HG02943 (cell line): ENCODE measurements at regions not wholly inside any gene's neighbourhood (a gene's known extent, or its start where the extent isn't known, plus 50 kb on each side); places are given as distances from the start of the nearest gene placed in this dataset.
"Not testable (repeated sequence)": the region's sequence is repeated elsewhere in the genome, so short reads cannot be mapped to it uniquely, and the experiment has no call there.

Experiments used
- ATAC-seq: cut with Tn5 transposase; IDR thresholded peaks from one replicate; pipeline ENCODE4 v1.9.1; 2021; ENCODE audit warnings: mild to moderate bottlenecking, low read depth, moderate library complexity; ENCODE audit not compliant: unreplicated experiment

- ATAC-seq = no peak
Observed at GRCh38 chr2:194363295-194363694, 1293.7 kb upstream of the SLC39A10 start.

GRCh38 chr2:194352505-194352904 is 1304.5 kb upstream of the SLC39A10 start:
- ATAC-seq = no peak

DNA sequence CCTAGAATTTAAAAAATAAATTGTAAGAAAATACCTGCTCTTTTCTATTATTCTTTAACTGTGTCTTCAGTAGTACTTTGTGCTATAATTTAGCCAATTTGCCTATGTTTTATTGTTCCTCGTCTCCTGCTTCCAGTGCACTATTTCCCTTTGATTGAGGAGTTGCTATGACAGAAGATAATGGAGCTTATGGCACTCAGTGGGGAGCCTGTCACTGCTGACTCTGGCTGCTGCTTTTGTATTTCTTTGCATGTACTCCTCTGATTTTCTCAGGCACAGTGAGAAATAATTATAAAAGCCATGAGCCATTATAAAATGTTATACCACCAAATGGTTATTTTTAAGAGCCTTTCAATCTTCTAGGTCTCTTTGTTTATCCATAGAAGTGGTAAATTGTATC is 1310.8 kb upstream of the SLC39A10 start:
- ATAC-seq = no peak

GRCh38 chr2:194345347-194345746 is 1311.7 kb upstream of the SLC39A10 start:
- no peak for ATAC-seq

- ATAC-seq = no peak
Observed at GRCh38 chr2:194343167-194343566, 1313.9 kb upstream of the SLC39A10 start.

DNA sequence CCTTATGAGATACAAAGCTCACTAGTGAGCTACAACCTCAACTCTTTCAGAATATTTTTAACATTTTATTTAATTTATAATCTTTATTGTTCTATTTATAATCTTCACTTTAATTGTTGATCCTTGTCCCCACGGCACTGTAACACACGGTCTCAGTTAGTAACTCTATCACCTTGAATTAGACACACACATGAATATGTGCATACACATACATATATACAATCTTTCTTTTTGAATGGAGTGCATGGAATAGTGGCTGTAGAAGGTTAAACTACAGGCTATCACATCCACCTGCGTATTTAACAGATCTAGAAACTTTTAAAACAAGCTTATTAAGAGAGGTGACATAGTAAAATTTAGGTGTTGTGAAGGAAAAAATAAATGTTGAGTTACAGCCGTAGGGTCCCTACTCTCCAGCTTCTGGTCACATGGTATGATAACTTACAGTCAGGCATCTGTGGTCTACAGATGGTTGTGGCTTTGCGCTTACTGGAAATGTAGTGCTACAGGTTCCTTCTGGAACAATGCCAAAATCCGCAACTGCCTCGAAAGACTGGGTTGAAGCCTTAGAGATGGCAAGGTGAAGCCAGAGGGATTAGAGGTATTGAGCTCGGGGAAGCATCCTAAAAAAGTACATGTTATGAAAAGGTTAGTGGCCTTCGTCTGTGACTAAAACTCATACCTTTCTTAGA is 1324.1 kb upstream of the SLC39A10 start:
- no peak for ATAC-seq

- ATAC-seq = no peak
Observed at GRCh38 chr2:194328456-194328855, 1328.6 kb upstream of the SLC39A10 start.

DNA sequence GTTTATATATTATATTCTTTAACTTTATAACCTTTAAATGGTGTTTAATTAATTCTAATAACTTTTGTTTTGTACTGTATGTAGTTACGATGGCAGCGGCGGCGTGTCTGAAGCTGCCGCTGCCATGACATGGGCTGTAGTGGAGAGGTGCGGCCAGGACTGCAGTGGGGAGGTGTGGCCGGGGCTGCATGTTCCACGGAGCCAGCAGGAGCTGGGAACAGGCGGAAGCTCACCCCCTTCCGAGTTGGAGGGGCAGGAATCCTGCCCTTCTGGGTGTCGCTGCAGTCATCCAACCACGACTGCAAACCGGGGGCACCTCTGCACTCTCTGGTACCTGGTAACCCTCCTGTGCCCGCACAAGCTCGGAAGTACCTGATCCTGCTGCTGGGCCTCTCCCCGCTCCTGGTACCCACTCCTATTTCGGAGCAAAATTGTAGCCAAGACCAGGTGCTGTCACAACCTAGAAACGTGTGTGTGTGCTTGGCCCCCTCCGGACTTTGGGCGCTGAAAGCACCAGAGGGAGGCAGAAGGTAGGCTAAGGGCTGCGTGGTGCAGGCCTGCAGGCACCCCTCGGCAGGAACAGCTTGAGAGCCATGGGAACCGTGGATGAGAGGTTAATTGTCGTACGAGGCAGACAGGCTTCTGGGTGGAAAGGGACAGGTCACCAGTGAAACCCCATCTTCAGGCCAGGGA is 1329.7 kb upstream of the SLC39A10 start:
- no peak for ATAC-seq

- ATAC-seq = no peak
Observed at GRCh38 chr2:194323740-194324139, 1333.3 kb upstream of the SLC39A10 start.

DNA sequence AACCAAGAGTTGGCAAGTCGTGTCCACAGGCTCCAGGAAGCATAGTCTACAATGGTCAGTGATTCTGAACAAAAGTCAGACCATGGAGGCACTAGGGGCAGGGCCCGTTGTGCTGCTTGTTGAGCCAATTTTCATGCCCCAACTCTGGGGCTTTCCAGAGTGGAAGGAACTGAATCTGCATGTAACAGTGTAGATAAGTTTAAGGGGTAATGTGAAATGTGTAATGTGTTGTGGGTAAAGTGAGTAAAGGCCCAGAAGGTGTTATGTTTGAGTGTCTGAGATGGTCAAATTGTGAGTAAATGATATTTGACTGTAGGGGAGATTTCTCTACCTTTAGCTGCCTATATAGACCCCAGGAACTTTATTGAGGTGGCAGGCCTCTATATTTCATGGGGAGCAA is 1336.5 kb upstream of the SLC39A10 start:
- no peak for ATAC-seq

- ATAC-seq = no peak
Observed at GRCh38 chr2:194319222-194319992, 1337.6 kb upstream of the SLC39A10 start.

GRCh38 chr2:194314042-194314441 is 1343.0 kb upstream of the SLC39A10 start:
- no peak for ATAC-seq

DNA sequence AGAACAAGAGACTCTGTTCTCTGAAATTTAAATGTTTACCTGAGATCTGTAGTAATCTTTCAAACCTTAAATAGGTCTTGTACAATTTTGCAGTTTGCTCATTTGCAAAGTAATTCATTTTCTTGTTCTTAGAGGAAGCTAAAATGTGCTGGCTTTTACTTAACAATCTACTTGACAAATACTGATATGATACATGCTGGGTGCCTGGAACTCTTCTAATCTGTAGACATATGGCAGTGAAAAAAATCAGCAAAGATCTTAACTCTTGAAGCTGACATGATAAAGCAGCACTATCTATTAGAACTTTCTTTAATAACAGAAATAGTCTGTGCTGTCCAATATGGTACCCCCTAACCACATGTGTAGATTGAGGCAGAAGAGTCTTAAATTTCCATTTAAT is 1352.8 kb upstream of the SLC39A10 start:
- ATAC-seq = no peak

- ATAC-seq = no peak
Observed at GRCh38 chr2:194301946-194302345, 1355.1 kb upstream of the SLC39A10 start.

GRCh38 chr2:194294156-194294555 is 1362.9 kb upstream of the SLC39A10 start:
- ATAC-seq = no peak

GRCh38 chr2:194291104-194291503 is 1365.9 kb upstream of the SLC39A10 start:
- ATAC-seq = no peak

- no peak for ATAC-seq
Observed at GRCh38 chr2:194289712-194290346, 1367.2 kb upstream of the SLC39A10 start.

DNA sequence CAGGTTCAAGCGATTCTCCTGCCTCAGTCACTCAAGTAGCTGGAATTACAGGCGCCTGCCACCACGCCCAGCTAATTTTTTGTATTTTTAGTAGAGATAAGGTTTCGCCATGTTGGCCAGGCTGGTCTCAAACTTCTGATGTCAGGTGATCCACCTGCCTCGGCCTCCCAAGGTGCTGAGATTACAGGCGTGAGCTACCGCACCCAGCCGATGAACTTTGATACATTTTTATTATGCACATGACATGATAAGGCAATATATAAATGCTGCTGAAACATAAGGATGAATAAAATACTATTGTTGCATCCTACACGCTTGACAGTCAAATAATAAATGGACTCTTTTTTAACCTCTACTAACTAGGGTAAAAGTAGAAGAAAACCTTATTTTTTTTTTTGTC is 1380.4 kb upstream of the SLC39A10 start:
- not testable (repeated sequence) for ATAC-seq

DNA sequence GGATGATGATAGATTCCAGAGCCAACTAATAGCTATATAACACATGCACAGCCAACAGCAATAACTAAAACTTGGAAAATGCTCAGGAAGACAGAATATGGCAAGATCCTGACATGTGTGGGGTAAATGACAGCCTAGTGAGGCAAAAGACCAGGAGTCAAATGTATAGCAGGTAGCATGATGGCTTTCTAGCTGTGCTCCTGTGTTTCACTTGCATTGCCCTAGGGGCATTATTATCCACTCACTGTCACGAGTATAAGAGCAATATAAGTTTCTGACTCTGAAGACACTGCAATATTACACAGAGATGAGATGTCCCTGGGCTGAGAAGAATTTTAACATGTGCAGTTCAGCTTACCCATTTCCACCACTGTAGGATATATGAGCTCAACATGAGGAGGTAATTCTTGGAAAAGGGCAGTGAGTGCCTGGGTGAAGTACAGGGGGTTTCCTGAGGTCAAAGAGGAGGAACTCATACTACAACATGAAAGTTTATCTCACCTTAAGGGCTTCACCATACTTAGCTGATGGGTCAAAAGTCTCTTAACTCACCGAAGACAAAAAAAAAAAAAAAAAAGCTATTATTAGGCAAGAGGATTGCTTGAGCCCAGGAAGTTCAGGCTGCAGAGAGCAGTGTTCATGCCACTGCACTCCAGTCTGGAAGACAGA is 1385.6 kb upstream of the SLC39A10 start:
- no peak for ATAC-seq

DNA sequence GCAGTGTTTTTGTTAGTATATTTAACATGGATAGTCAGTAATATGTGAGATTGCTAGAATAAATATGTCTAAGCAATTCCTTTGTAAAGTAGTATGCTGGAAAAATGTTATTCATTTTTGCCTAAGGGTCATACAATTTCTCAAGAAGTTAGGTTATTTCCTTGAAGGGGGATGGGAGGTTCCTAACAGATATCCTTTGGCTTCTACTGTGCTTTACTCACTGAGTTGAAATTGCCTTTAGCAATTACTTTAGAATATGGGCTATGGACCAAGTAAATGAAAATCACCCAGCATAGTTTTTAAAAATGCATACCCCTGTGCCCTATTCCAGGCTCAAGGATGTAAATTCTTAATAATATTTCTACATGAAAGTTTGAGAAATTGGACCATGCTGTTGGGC is 1386.4 kb upstream of the SLC39A10 start:
- no peak for ATAC-seq
